Peyer's patch (tissue), 4 donors: ENCODE measurements at regions not wholly inside any gene's neighbourhood (a gene's known extent, or its start where the extent isn't known, plus 50 kb on each side); places are given as distances from the start of the nearest gene placed in this dataset.

Source experiments
- POLR2A ChIP-seq, 2 donors: fragments of 450-650 bp; IDR thresholded peaks; one replicate each; pipeline ENCODE4 v1.5.1; 2017; ENCODE audit warnings: antibody characterized with exemption in 2 of 2, mild to moderate bottlenecking in 2 of 2, moderate library complexity in 2 of 2
- TF ChIP-seq, protein P1 (sequence below), 6 experiments: fragments of 450-650 bp in 4 of 6; fragments of 200-600 bp in 2 of 6; sonication (generic) in 1 of 6; IDR thresholded peaks; one replicate each; pipeline ENCODE4 v1.5.1; 2017 to 2019; ENCODE audit warnings: antibody characterized with exemption in 6 of 6, mild to moderate bottlenecking in 3 of 6, moderate library complexity in 1 of 6

DNA sequence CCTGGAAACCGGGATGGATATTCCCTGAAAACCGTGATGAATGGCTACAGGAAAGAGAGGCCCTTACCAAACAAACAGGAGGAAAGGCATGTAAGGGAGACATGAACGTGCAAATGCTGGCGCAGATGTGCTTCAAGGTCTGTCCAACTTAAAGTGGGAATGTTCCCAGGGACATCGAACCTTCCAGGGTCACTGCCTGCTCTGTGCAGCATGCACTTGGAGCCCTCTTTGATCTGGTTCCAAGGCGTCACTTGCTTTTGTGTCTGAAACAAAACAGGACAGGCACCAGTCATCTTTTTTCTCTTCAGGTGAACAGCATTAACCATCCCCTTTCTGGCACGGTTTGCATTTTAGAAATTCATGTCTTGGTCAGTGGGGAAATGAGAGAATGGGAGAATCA, 479.4 kb downstream of the RASEF start:
- TF ChIP-seq, protein P1, sequence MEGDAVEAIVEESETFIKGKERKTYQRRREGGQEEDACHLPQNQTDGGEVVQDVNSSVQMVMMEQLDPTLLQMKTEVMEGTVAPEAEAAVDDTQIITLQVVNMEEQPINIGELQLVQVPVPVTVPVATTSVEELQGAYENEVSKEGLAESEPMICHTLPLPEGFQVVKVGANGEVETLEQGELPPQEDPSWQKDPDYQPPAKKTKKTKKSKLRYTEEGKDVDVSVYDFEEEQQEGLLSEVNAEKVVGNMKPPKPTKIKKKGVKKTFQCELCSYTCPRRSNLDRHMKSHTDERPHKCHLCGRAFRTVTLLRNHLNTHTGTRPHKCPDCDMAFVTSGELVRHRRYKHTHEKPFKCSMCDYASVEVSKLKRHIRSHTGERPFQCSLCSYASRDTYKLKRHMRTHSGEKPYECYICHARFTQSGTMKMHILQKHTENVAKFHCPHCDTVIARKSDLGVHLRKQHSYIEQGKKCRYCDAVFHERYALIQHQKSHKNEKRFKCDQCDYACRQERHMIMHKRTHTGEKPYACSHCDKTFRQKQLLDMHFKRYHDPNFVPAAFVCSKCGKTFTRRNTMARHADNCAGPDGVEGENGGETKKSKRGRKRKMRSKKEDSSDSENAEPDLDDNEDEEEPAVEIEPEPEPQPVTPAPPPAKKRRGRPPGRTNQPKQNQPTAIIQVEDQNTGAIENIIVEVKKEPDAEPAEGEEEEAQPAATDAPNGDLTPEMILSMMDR (IDR thresholded peaks at IDR 0.05): no peak
- no peak for TF ChIP-seq POLR2A (IDR thresholded peaks at IDR 0.05)
